ENCODE measurements at regions not wholly inside any gene's neighbourhood (a gene's known extent, or its start where the extent isn't known, plus 50 kb on each side); places are given as distances from the start of the nearest gene placed in this dataset.

GRCh38 chr2:381181-381580, 93.3 kb upstream of the ALKAL2 start:
- TF ChIP-seq CTCF (IDR thresholded peaks at IDR 0.05) (no peak), POLR2A (IDR thresholded peaks at IDR 0.05) (no peak)
